ENCODE measurements at regions not wholly inside any gene's neighbourhood (a gene's known extent, or its start where the extent isn't known, plus 50 kb on each side); places are given as distances from the start of the nearest gene placed in this dataset.
A peak's percentile ranks its signal among the peaks of the same experiment; 100 is the strongest.

- Histone ChIP-seq H3K36me3 (no peaks in the 10 kb centered on the region), H3K4me3 (replicated peaks in 1 of 3) (no peak overlapping the region), H3K9me3 (no peaks in the 10 kb centered on the region), H3K27ac (no peak overlapping the region), H3K27me3 (no peaks in the 10 kb centered on the region), H3K4me1 (no peaks in the 10 kb centered on the region)
- WGBS, 2 donors: 7 to 8% methylated on average over 2 of the region's 2 CpGs
- no peak for DNase-seq
- TF ChIP-seq CTCF (IDR thresholded peaks at IDR 0.05) (peak in 3 of 6 experiments; percentile 28 to 41 (median 39)), POLR2A (IDR thresholded peaks at IDR 0.05) (no peak)
- intact Hi-C loops (cut with DNase I): no loop called here
Observed at GRCh38 chr6:128807577-128807976, 75.4 kb upstream of the LAMA2 start.

- Histone ChIP-seq H3K4me1 (no peaks in the 10 kb centered on the region), H3K36me3 (no peaks in the 10 kb centered on the region), H3K27ac (no peak overlapping the region), H3K4me3 (replicated peaks in 1 of 3) (no peak overlapping the region), H3K9me3 (no peaks in the 10 kb centered on the region), H3K27me3 (no peaks in the 10 kb centered on the region)
- intact Hi-C loops (cut with DNase I): no loop called here
- TF ChIP-seq CTCF (IDR thresholded peaks at IDR 0.05): no peak
- no peak for TF ChIP-seq POLR2A (IDR thresholded peaks at IDR 0.05)
- DNase-seq: no peak
- WGBS, 2 donors: 85 to 88% methylated on average over 3 of the region's 3 CpGs
Observed at GRCh38 chr6:128806261-128806660, 76.7 kb upstream of the LAMA2 start.

GRCh38 chr6:128803911-128804310 lies 79.0 kb upstream of the LAMA2 start:
- intact Hi-C loops (cut with DNase I): no loop called here
- no peak for DNase-seq
- Histone ChIP-seq H3K27ac (no peak overlapping the region), H3K4me3 (replicated peaks in 1 of 3) (no peak overlapping the region), H3K36me3 (no peaks in the 10 kb centered on the region), H3K4me1 (no peaks in the 10 kb centered on the region), H3K9me3 (no peaks in the 10 kb centered on the region), H3K27me3 (no peaks in the 10 kb centered on the region)
- TF ChIP-seq POLR2A (IDR thresholded peaks at IDR 0.05): no peak
- TF ChIP-seq CTCF (IDR thresholded peaks at IDR 0.05): no peak
- WGBS, 2 donors: 70 to 84% methylated on average over 3 of the region's 3 CpGs

- Histone ChIP-seq H3K9me3 (no peaks in the 10 kb centered on the region), H3K36me3 (no peaks in the 10 kb centered on the region), H3K4me1 (no peaks in the 10 kb centered on the region), H3K27me3 (no peaks in the 10 kb centered on the region), H3K4me3 (replicated peaks in 1 of 3) (no peak overlapping the region), H3K27ac (no peak overlapping the region)
- intact Hi-C loops (cut with DNase I): no loop called here
- no peak for TF ChIP-seq POLR2A (IDR thresholded peaks at IDR 0.05)
- TF ChIP-seq CTCF (IDR thresholded peaks at IDR 0.05): no peak
- DNase-seq: no peak
Observed at GRCh38 chr6:128801621-128802020, 81.3 kb upstream of the LAMA2 start.

- H3K4me1 ChIP-seq: no peaks in the 10 kb centered on the region
- intact Hi-C loops (cut with DNase I): no loop called here
- WGBS, 2 donors: 71 to 75% methylated on average over 3 of the region's 3 CpGs
- H3K4me3 ChIP-seq (replicated peaks in 1 of 3): no peak overlapping the region
- no peak for TF ChIP-seq POLR2A (IDR thresholded peaks at IDR 0.05)
- no peak for TF ChIP-seq CTCF (IDR thresholded peaks at IDR 0.05)
- DNase-seq: no peak
- no peaks in the 10 kb centered on the region for H3K27me3 ChIP-seq
- H3K9me3 ChIP-seq: no peaks in the 10 kb centered on the region
- no peaks in the 10 kb centered on the region for H3K36me3 ChIP-seq
- no peak overlapping the region for H3K27ac ChIP-seq
Observed at GRCh38 chr6:128784266-128784665, 98.7 kb upstream of the LAMA2 start.

Data from thyroid gland (tissue), 4 donors.